ENCODE measurements at regions not wholly inside any gene's neighbourhood (a gene's known extent, or its start where the extent isn't known, plus 50 kb on each side); places are given as distances from the start of the nearest gene placed in this dataset.
"Not testable (repeated sequence)": the region's sequence is repeated elsewhere in the genome, so short reads cannot be mapped to it uniquely, and the experiment has no call there.

DNA sequence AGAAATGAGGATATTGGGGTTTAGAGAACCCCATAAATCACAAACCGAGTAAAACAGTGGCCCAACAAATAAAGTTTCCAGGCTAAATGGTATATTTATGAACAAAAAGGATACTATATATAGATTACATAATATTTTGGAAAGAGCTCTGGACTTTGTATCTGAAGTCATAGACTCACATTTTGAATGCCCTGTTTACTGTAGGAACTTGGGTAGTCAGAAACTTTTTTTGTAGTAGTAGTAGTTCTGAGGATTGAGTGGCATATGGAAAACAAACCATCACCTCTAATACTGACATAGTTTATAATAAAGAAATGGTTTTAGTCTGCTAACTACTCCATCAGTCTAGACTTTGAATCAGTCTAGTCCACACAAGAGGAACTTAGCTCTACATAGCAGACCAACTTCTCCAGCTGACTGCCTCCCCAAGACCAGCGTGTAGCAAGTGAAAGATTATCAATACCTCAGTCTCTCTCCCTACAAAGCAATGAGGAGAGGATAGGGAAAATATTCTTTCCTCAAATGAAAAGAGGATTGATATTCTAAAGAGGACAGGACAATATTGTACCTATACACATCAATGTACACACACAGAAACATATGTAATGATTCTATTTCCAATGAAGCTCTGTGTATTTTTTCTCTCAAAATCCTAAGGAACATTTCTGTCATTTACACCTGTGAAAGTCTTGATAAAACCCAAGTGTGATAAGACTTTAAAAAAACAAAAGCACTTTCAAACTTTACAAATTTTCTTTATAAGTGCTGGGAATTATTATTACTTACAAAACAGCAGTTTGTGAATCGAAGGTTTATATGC, 184.9 kb upstream of the MAP2 start:
- Histone ChIP-seq H3K9me3 (ENCODE audit: control insufficient read depth in 2 of 2, low read length in 2 of 2) (no peaks in the 10 kb centered on the region), H3K4me1 (ENCODE audit: control insufficient read depth in 2 of 2, insufficient read depth in 2 of 2, low read length in 2 of 2) (no peaks in the 10 kb centered on the region), H3K36me3 (ENCODE audit: control insufficient read depth in 2 of 2, insufficient read depth in 2 of 2, low read length in 2 of 2) (no peaks in the 10 kb centered on the region), H3K27me3 (ENCODE audit: control insufficient read depth in 2 of 2, insufficient read depth in 2 of 2, low read length in 2 of 2) (no peaks in the 10 kb centered on the region), H3K9ac (ENCODE audit: low read depth in 1 of 2, low read length in 2 of 2) (no peak overlapping the region), H3K27ac (ENCODE audit: low read depth in 2 of 2, low read length in 2 of 2) (no peak overlapping the region), H3K4me3 (ENCODE audit: low read length in 2 of 2) (no peak overlapping the region)

DNA sequence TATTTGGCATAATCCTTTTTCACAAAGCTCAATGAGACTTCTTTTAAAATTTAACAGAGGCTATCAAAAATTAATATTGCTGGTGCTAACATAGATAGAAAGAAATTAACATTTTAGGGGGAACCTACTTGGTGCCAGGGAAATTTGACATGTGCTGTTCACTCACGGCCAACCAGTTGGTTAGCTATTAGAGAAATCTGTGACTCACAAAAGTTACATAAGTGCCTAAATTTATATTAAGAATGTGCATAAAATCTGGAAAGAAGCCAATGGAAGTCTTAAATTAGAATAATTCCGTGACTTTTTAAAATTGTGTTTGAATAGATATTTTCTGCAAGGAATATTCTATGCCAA, 184.3 kb upstream of the MAP2 start:
- Histone ChIP-seq H3K4me1 (ENCODE audit: control insufficient read depth in 2 of 2, insufficient read depth in 2 of 2, low read length in 2 of 2) (no peaks in the 10 kb centered on the region), H3K27me3 (ENCODE audit: control insufficient read depth in 2 of 2, insufficient read depth in 2 of 2, low read length in 2 of 2) (no peaks in the 10 kb centered on the region), H3K27ac (ENCODE audit: low read depth in 2 of 2, low read length in 2 of 2) (no peak overlapping the region), H3K36me3 (ENCODE audit: control insufficient read depth in 2 of 2, insufficient read depth in 2 of 2, low read length in 2 of 2) (no peaks in the 10 kb centered on the region), H3K4me3 (ENCODE audit: low read length in 2 of 2) (no peak overlapping the region), H3K9me3 (ENCODE audit: control insufficient read depth in 2 of 2, low read length in 2 of 2) (no peaks in the 10 kb centered on the region), H3K9ac (ENCODE audit: low read depth in 1 of 2, low read length in 2 of 2) (no peak overlapping the region)

DNA sequence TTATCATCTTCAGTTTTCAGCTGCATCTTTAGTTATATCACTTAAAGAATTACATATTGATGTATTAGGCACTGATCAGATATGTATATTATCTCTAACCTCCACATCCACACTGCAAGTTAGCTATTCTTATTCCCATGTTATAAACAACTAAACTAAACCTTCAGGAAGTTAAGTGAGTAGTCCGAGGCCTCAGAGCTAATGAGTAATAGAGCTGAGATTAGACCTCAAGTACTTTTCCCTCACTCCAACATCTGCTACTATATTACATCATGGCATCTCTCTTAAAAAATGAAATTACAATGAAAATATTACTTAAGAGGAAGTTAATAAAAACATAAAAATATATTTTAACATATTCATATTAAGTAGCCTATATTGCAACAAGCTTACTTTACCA, 183.6 kb upstream of the MAP2 start:
- H3K4me1 ChIP-seq (ENCODE audit: control insufficient read depth in 2 of 2, insufficient read depth in 2 of 2, low read length in 2 of 2): no peaks in the 10 kb centered on the region
- no peaks in the 10 kb centered on the region for H3K27me3 ChIP-seq (ENCODE audit: control insufficient read depth in 2 of 2, insufficient read depth in 2 of 2, low read length in 2 of 2)
- H3K9me3 ChIP-seq (ENCODE audit: control insufficient read depth in 2 of 2, low read length in 2 of 2): no peaks in the 10 kb centered on the region
- no peak overlapping the region for H3K4me3 ChIP-seq (ENCODE audit: low read length in 2 of 2)
- H3K9ac ChIP-seq (ENCODE audit: low read depth in 1 of 2, low read length in 2 of 2): no peak overlapping the region
- H3K27ac ChIP-seq (ENCODE audit: low read depth in 2 of 2, low read length in 2 of 2): no peak overlapping the region
- H3K36me3 ChIP-seq (ENCODE audit: control insufficient read depth in 2 of 2, insufficient read depth in 2 of 2, low read length in 2 of 2): no peaks in the 10 kb centered on the region

DNA sequence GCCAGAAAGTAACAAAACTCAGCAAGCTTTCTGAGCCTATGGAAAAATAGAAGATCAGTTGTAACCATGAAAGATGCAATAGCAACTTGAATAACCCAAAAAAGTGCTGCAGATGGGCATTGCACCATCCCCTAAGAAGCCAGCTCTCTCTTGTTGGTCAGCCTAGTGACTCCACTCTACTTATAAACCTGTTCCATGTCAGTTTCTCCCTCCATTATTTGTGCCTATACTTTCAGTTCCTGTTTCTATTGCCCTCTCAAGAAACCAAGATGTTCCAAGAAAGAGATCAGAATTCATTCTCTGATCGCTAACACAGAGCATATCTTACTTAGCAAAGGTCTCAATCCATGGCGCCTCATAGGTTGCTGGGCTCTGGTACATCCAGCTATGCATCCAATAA, 170.3 kb upstream of the MAP2 start:
- H3K36me3 ChIP-seq (ENCODE audit: control insufficient read depth in 2 of 2, insufficient read depth in 2 of 2, low read length in 2 of 2): no peaks in the 10 kb centered on the region
- no peaks in the 10 kb centered on the region for H3K27me3 ChIP-seq (ENCODE audit: control insufficient read depth in 2 of 2, insufficient read depth in 2 of 2, low read length in 2 of 2)
- H3K4me1 ChIP-seq (ENCODE audit: control insufficient read depth in 2 of 2, insufficient read depth in 2 of 2, low read length in 2 of 2): no peaks in the 10 kb centered on the region
- H3K9me3 ChIP-seq (ENCODE audit: control insufficient read depth in 2 of 2, low read length in 2 of 2): no peaks in the 10 kb centered on the region
- no peak overlapping the region for H3K4me3 ChIP-seq (ENCODE audit: low read length in 2 of 2)
- H3K9ac ChIP-seq (ENCODE audit: low read depth in 1 of 2, low read length in 2 of 2): no peak overlapping the region
- H3K27ac ChIP-seq (ENCODE audit: low read depth in 2 of 2, low read length in 2 of 2): no peak overlapping the region

DNA sequence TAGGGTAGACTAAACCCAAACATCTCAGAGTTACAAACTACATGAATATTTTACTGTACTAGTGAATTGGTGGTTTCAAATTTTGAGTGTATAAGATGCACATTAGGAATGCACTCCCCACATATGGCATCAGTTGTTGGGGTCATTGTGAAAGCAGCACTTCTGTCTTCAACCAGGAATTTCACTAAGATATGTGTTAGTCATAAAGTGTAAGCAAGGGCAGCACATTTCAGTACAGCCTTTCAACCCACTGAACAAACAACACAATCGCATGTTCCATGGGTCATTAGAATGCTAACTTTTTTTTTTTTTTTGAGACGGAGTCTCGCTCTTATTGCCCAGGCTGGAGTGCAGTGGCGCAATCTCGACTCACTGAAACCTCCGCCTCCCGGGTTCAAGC, 164.1 kb upstream of the MAP2 start:
- no peaks in the 10 kb centered on the region for H3K36me3 ChIP-seq (ENCODE audit: control insufficient read depth in 2 of 2, insufficient read depth in 2 of 2, low read length in 2 of 2)
- no peak overlapping the region for H3K27ac ChIP-seq (ENCODE audit: low read depth in 2 of 2, low read length in 2 of 2)
- no peak overlapping the region for H3K4me3 ChIP-seq (ENCODE audit: low read length in 2 of 2)

DNA sequence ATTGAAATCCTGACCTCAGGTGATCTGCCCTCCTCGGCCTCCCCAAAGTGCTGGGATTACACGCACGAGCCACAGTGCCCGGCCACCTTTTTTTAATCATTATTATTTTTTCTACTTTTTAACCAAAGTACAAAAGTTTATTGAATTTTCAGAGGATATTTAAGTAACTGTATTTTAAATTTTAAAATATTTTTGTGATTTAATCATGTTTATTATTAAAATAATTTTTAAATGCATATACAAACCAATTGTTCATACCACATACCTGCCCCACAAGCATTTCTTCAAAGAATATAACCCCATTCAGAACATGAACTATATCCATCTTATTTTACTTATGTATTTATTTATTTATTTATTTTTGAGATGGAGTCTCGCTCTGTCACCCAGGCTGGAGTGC, 163.6 kb upstream of the MAP2 start:
- no peak overlapping the region for H3K9ac ChIP-seq (ENCODE audit: low read depth in 1 of 2, low read length in 2 of 2)
- H3K9me3 ChIP-seq (ENCODE audit: control insufficient read depth in 2 of 2, low read length in 2 of 2): no peaks in the 10 kb centered on the region
- H3K4me1 ChIP-seq (ENCODE audit: control insufficient read depth in 2 of 2, insufficient read depth in 2 of 2, low read length in 2 of 2): no peaks in the 10 kb centered on the region
- no peaks in the 10 kb centered on the region for H3K27me3 ChIP-seq (ENCODE audit: control insufficient read depth in 2 of 2, insufficient read depth in 2 of 2, low read length in 2 of 2)
- H3K4me3 ChIP-seq (ENCODE audit: low read length in 2 of 2): no peak overlapping the region
- H3K36me3 ChIP-seq (ENCODE audit: control insufficient read depth in 2 of 2, insufficient read depth in 2 of 2, low read length in 2 of 2): no peaks in the 10 kb centered on the region
- H3K27ac ChIP-seq (ENCODE audit: low read depth in 2 of 2, low read length in 2 of 2): no peak overlapping the region

More for the DNA sequence above, 164.1 kb upstream of the MAP2 start:
- Histone ChIP-seq H3K9ac (ENCODE audit: low read depth in 1 of 2, low read length in 2 of 2) (no peak overlapping the region), H3K27me3 (ENCODE audit: control insufficient read depth in 2 of 2, insufficient read depth in 2 of 2, low read length in 2 of 2) (no peaks in the 10 kb centered on the region), H3K9me3 (ENCODE audit: control insufficient read depth in 2 of 2, low read length in 2 of 2) (no peaks in the 10 kb centered on the region), H3K4me1 (ENCODE audit: control insufficient read depth in 2 of 2, insufficient read depth in 2 of 2, low read length in 2 of 2) (no peaks in the 10 kb centered on the region)

DNA sequence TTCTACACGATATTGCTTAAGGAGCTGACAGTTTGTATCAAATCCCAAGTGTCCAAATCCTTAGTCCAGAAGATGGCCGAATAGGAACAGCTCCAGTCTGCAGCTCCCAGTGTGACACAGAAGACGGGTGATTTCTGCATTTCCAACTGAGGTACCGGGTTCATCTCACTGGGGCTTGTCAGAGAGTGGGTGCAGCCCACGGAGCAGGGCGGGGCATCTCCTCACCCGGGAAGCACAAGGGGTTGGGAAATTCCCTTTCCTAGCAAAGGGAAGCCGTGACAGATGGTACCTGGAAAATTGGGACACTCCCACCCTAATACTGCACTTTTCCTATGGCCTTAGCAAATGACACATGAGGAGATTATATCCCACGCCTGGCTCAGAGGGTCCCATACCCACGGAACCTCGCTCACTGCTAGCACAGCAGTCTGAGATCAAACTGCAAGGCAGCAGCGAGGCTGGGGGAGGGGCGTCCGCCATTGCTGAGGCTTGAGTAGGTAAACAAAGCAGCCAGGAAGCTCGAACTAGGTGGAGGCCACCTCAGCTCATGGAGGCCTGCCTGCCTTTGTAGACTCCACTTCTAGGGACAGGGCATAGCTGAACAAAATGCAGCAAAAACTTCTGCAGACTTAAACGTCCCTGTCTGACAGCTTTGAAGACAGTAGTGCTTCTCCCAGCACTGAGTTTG, 162.3 kb upstream of the MAP2 start:
- not testable (repeated sequence) for H3K4me1 ChIP-seq (ENCODE audit: control insufficient read depth in 2 of 2, insufficient read depth in 2 of 2, low read length in 2 of 2); H3K36me3 ChIP-seq (ENCODE audit: control insufficient read depth in 2 of 2, insufficient read depth in 2 of 2, low read length in 2 of 2); H3K27ac ChIP-seq (ENCODE audit: low read depth in 2 of 2, low read length in 2 of 2); H3K9ac ChIP-seq (ENCODE audit: low read depth in 1 of 2, low read length in 2 of 2); H3K27me3 ChIP-seq (ENCODE audit: control insufficient read depth in 2 of 2, insufficient read depth in 2 of 2, low read length in 2 of 2); H3K9me3 ChIP-seq (ENCODE audit: control insufficient read depth in 2 of 2, low read length in 2 of 2); H3K4me3 ChIP-seq (ENCODE audit: low read length in 2 of 2)

DNA sequence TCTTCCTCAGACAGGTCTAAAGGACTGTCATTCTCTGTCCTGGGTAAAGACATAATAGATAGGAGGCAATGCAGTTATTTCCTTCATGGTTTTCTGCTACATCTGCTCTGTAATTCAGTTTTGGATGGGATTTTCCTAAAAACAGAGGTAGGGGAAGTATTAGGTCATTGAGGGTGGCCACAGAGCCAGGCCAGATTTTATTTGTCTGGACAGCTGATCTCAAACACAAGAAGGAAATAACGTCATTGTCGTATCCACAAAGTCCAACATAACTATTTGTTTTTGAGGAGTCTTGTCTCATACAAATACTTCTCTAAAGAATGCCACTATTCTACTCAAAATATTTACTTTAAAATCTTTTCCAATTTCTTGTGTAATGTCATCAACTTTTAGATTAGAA, 154.8 kb upstream of the MAP2 start:
- H3K27me3 ChIP-seq (ENCODE audit: control insufficient read depth in 2 of 2, insufficient read depth in 2 of 2, low read length in 2 of 2): no peaks in the 10 kb centered on the region
- H3K4me3 ChIP-seq (ENCODE audit: low read length in 2 of 2): no peak overlapping the region
- H3K9ac ChIP-seq (ENCODE audit: low read depth in 1 of 2, low read length in 2 of 2): no peak overlapping the region
- no peaks in the 10 kb centered on the region for H3K36me3 ChIP-seq (ENCODE audit: control insufficient read depth in 2 of 2, insufficient read depth in 2 of 2, low read length in 2 of 2)
- H3K4me1 ChIP-seq (ENCODE audit: control insufficient read depth in 2 of 2, insufficient read depth in 2 of 2, low read length in 2 of 2): no peaks in the 10 kb centered on the region
- no peaks in the 10 kb centered on the region for H3K9me3 ChIP-seq (ENCODE audit: control insufficient read depth in 2 of 2, low read length in 2 of 2)
- H3K27ac ChIP-seq (ENCODE audit: low read depth in 2 of 2, low read length in 2 of 2): no peak overlapping the region

DNA sequence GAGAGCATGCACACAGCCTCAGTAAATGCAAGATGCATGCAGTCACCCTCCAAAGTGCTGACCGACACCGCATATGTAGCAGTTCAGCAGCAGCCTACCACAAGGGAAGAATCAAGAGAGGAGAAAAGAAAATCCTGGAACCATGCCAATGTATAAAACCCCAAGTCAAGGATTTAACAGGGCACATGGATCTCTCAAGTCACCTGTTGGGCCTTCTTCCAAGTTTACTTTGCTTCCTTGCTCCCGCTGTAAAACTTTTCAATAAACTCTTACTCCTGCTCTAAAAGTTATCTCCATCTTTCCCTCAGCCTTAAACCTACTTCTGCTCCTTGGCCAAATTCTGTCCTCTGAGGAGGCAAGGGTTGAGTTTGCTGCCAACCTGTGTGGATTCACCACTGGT, 147.8 kb upstream of the MAP2 start:
- H3K27me3 ChIP-seq (ENCODE audit: control insufficient read depth in 2 of 2, insufficient read depth in 2 of 2, low read length in 2 of 2): no peaks in the 10 kb centered on the region

DNA sequence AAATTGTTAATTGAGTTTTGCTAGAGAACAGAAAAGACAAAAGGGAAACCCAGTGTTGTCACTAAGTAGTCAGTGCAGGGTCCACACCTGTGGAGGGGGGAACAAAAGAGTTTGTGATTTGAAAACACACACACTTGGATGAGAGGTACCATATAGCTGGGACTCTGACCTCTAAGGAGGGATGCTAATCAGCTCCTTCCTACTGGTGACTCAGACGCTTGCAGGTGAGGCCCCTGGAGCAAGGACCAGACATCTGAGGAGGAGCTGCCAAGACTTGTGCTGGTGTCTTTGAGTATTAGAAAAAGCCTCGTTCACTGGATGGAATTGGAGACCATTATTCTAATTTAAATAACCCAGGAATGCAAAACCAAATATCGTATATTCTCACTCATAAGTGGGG, 146.4 kb upstream of the MAP2 start:
- no peaks in the 10 kb centered on the region for H3K27me3 ChIP-seq (ENCODE audit: control insufficient read depth in 2 of 2, insufficient read depth in 2 of 2, low read length in 2 of 2)

More for the DNA sequence above, 147.8 kb upstream of the MAP2 start:
- Histone ChIP-seq H3K36me3 (ENCODE audit: control insufficient read depth in 2 of 2, insufficient read depth in 2 of 2, low read length in 2 of 2) (no peaks in the 10 kb centered on the region), H3K4me1 (ENCODE audit: control insufficient read depth in 2 of 2, insufficient read depth in 2 of 2, low read length in 2 of 2) (no peaks in the 10 kb centered on the region), H3K4me3 (ENCODE audit: low read length in 2 of 2) (no peak overlapping the region), H3K27ac (ENCODE audit: low read depth in 2 of 2, low read length in 2 of 2) (no peak overlapping the region), H3K9ac (ENCODE audit: low read depth in 1 of 2, low read length in 2 of 2) (no peak overlapping the region), H3K9me3 (ENCODE audit: control insufficient read depth in 2 of 2, low read length in 2 of 2) (no peaks in the 10 kb centered on the region)

More for the DNA sequence above, 146.4 kb upstream of the MAP2 start:
- H3K36me3 ChIP-seq (ENCODE audit: control insufficient read depth in 2 of 2, insufficient read depth in 2 of 2, low read length in 2 of 2): no peaks in the 10 kb centered on the region
- H3K4me3 ChIP-seq (ENCODE audit: low read length in 2 of 2): no peak overlapping the region
- no peaks in the 10 kb centered on the region for H3K4me1 ChIP-seq (ENCODE audit: control insufficient read depth in 2 of 2, insufficient read depth in 2 of 2, low read length in 2 of 2)
- no peak overlapping the region for H3K9ac ChIP-seq (ENCODE audit: low read depth in 1 of 2, low read length in 2 of 2)
- no peak overlapping the region for H3K27ac ChIP-seq (ENCODE audit: low read depth in 2 of 2, low read length in 2 of 2)
- no peaks in the 10 kb centered on the region for H3K9me3 ChIP-seq (ENCODE audit: control insufficient read depth in 2 of 2, low read length in 2 of 2)

Data from mucosa of rectum (tissue), 2 donors.